Glutamatergic neuron (in vitro differentiated cells): ENCODE measurements at regions not wholly inside any gene's neighbourhood (a gene's known extent, or its start where the extent isn't known, plus 50 kb on each side); places are given as distances from the start of the nearest gene placed in this dataset.
"Not testable (repeated sequence)": the region's sequence is repeated elsewhere in the genome, so short reads cannot be mapped to it uniquely, and the experiment has no call there.

ENCODE experiments used
- DNase-seq: peaks from one replicate; pipeline ENCODE4 v3.0.0; 2022
- H3K27ac Mint-ChIP-seq: one replicate; pipeline ENCODE4 v1.8.0; 2020; ENCODE audit warnings: mild to moderate bottlenecking, mixed read lengths, inconsistent platforms; ENCODE audit not compliant: unreplicated experiment
- H3K27me3 Mint-ChIP-seq: one replicate; pipeline ENCODE4 v1.8.0; 2020; ENCODE audit warnings: mild to moderate bottlenecking, moderate library complexity, mixed read lengths, inconsistent platforms; ENCODE audit not compliant: unreplicated experiment
- H3K36me3 Mint-ChIP-seq: one replicate; pipeline ENCODE4 v1.8.0; 2020; ENCODE audit warnings: mild to moderate bottlenecking, mixed read lengths, inconsistent platforms; ENCODE audit not compliant: unreplicated experiment
- H3K4me1 Mint-ChIP-seq: one replicate; pipeline ENCODE4 v1.8.0; 2020; ENCODE audit warnings: mild to moderate bottlenecking, low read depth, mixed read lengths, inconsistent platforms; ENCODE audit not compliant: unreplicated experiment
- H3K4me3 Mint-ChIP-seq: one replicate; pipeline ENCODE4 v1.8.0; 2020; ENCODE audit warnings: mild to moderate bottlenecking, mixed read lengths, inconsistent platforms; ENCODE audit not compliant: unreplicated experiment
- H3K9me3 Mint-ChIP-seq: one replicate; pipeline ENCODE4 v1.8.0; 2020; ENCODE audit warnings: mild to moderate bottlenecking, moderate library complexity, mixed read lengths, inconsistent platforms; ENCODE audit not compliant: unreplicated experiment
- TF ChIP-seq, protein P1 (sequence below): fragments of 200-600 bp; sonication (generic); IDR thresholded peaks from one replicate; pipeline ENCODE4 v1.5.0; 2021; ENCODE audit not compliant: partially characterized antibody, unreplicated experiment

DNA sequence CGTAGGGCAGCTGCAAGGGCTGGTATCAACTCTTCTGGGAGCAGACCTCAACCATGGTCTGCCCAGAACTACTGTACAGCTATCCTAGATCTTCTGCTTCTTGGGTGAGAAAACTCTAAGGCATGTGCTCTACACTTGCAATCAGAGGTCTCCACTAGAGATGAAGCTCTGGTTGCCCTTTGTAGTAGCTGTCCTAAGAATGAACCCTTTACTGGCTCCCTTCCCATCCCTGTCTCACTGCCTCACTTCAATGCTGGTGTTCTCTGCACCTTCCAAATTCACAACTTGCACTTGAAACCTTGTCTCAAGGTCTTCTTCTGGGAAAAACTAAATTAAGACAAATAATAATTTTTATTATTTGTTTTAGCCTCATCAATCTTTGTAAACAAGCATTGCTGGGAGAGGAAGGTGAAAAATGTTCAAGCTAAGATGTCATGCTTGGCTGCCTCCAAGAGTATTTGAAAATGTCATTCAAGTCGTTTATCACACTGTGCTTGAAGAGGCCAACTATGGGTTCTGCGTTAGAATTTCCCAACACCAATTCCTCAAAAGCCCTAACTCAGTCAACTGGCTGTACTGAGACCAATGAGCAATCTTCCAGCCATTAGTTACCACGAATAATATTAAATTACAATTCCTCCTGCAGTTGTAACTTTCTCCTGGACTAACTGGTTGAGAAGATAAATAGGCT, 216.9 kb upstream of the ADRA1D start:
- DNase-seq, result no peak
- Mint-ChIP-seq H3K9me3 (no peaks in the 10 kb centered on the region), H3K27me3 (no peaks in the 10 kb centered on the region), H3K4me3 (no peak overlapping the region), H3K36me3 (no peaks in the 10 kb centered on the region), H3K4me1 (no peaks in the 10 kb centered on the region), H3K27ac (no peak overlapping the region)
- TF ChIP-seq, protein P1, sequence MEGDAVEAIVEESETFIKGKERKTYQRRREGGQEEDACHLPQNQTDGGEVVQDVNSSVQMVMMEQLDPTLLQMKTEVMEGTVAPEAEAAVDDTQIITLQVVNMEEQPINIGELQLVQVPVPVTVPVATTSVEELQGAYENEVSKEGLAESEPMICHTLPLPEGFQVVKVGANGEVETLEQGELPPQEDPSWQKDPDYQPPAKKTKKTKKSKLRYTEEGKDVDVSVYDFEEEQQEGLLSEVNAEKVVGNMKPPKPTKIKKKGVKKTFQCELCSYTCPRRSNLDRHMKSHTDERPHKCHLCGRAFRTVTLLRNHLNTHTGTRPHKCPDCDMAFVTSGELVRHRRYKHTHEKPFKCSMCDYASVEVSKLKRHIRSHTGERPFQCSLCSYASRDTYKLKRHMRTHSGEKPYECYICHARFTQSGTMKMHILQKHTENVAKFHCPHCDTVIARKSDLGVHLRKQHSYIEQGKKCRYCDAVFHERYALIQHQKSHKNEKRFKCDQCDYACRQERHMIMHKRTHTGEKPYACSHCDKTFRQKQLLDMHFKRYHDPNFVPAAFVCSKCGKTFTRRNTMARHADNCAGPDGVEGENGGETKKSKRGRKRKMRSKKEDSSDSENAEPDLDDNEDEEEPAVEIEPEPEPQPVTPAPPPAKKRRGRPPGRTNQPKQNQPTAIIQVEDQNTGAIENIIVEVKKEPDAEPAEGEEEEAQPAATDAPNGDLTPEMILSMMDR, result no peak

DNA sequence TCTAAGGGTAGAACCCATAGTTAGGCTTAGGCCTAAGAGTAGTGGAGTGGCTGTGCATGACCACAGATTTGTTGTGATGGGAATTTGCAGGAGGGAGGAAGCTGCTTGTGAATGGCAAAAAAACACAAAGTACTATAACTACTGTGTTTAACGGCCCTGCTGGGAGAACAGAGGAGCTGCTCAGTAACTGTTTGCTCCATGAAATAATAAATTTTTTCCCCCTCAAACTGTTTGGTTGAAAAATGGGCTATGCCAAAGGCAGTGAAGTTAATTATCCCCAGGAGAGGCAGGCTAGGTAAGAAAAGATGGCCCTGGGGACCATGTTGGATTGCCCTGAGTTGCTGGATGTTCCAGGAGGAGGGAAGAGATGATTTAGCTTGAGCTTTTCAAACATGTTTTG, 216.1 kb upstream of the ADRA1D start:
- Mint-ChIP-seq H3K27me3 (no peaks in the 10 kb centered on the region), H3K4me3 (no peak overlapping the region), H3K27ac (no peak overlapping the region), H3K4me1 (no peaks in the 10 kb centered on the region), H3K9me3 (no peaks in the 10 kb centered on the region), H3K36me3 (no peaks in the 10 kb centered on the region)
- TF ChIP-seq, protein P1, result no peak
- no peak for DNase-seq

DNA sequence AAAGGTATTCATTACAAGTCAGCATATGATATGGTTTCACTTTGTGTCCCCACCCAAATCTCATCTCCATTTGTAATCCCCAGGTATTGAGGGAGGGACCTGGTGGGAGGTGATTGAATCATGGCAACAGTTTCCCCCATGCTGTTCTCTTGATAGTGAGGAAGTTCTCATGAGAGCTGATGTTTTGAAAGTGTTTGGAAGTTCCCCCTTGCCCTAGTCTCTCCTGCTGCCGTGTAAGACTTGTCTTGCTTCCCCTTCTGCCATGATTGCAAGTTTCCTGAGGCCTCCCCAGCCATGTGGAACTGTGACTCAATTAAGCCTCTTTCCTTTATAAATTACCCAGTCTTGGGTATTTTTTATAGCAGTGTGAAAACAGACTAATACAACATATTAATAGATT, 213.7 kb upstream of the ADRA1D start:
- H3K4me1 Mint-ChIP-seq, H3K9me3 Mint-ChIP-seq, H3K36me3 Mint-ChIP-seq, H3K27ac Mint-ChIP-seq, H3K4me3 Mint-ChIP-seq, H3K27me3 Mint-ChIP-seq, DNase-seq: not testable (repeated sequence)

DNA sequence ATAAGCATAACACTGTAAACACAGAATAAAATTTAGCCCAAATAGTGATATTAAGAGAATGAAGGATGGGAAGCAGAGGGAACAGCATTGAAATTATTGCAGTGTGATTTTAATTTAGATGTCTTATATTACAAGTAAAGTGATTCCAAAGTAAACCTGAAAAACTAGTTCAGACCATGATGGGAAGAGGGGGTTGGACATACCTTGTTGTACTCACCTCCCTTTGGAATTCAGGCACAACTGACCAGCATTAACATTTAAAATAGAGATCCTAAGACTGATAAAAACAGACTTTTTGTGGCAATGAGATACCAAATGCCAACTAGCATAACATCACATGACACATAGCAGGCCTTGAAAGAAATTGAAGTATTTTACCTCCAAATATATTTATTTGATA, 210.0 kb upstream of the ADRA1D start:
- Mint-ChIP-seq H3K27me3 (no peaks in the 10 kb centered on the region), H3K27ac (no peak overlapping the region), H3K4me1 (no peaks in the 10 kb centered on the region), H3K4me3 (no peak overlapping the region), H3K36me3 (no peaks in the 10 kb centered on the region), H3K9me3 (no peaks in the 10 kb centered on the region)
- TF ChIP-seq, protein P1, result no peak
- DNase-seq, result no peak

DNA sequence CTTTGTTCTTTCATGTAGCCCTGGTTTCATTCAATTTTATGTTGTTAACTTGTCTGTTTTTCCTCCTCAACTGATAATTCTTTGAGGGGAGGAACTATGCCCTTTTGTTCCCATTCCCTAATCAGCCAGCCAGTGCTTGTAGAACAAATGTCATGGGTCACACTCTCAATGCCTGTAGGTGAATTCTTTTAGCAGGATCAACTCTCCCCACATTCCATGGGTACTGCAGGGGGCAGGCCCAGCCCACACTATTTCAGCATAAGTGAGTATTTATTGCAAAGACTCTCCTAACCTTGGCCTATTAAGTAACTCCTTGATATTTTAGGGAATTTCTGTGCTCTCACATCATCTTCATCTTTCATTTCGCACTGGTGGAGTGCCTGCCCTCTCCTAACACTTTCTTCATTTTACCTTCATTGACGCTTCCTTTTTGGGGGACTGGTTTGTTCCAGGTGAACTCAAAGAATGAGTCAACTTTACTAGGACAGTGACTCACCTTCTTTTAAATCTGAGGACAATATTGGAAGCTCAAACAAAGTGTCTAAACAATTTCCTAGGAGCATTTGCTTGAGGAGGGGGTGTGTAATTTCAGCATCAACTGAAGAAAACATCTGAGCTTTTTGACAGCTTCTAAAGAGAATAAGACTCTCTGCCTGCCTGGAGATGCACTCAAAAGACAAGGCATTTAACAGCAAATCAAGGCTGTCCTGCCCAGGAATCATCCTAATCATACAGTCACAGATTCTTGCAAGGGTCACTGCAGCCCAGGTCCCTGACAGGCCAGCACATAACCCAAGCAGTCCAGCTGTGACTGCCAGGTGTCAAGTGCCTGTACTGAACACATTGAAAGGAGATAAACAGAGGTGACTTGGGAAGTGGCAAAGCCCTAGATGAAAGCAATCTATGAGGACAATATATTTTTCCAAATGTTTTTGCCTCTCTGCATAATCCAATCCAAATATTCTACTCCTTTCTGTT, 208.8 kb upstream of the ADRA1D start:
- H3K27me3 Mint-ChIP-seq, result no peaks in the 10 kb centered on the region
- DNase-seq, result no peak
- no peaks in the 10 kb centered on the region for H3K9me3 Mint-ChIP-seq
- H3K4me3 Mint-ChIP-seq, result no peak overlapping the region
- TF ChIP-seq, protein P1, result no peak
- no peaks in the 10 kb centered on the region for H3K4me1 Mint-ChIP-seq
- H3K36me3 Mint-ChIP-seq, result no peaks in the 10 kb centered on the region
- H3K27ac Mint-ChIP-seq, result no peak overlapping the region
